ENCODE measurements at regions not wholly inside any gene's neighbourhood (a gene's known extent, or its start where the extent isn't known, plus 50 kb on each side); places are given as distances from the start of the nearest gene placed in this dataset.

DNA sequence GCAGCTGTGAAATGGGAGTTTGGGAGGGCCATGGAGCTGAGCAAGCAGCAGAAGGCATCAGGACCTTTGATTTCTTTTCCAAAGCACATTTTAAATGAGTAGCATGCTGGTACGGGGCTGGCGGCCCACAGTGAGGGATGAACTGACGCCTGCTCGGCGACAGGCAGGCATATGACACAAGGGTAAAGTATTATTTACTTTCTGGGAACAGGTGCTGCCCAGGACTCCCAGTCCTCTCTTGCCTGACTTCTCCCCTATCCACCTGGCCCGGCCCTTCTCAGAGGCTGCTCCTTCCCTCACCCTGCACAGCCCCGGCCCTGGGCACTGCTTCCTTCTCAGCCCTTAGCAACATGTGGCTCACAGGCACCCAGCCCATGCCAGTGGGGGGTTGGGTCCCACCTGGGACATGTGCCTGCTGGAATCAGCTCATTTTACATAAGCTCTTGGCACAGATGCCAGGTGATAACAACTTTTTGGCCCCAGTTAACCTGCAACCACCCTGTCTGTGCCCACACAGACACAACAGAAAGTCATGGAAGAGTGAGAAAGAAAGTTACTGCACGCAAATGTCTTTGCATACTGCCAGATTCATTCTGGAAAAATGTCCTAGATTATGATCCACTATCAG, 112.3 kb upstream of the GADD45A start:
- TF ChIP-seq, protein P1, sequence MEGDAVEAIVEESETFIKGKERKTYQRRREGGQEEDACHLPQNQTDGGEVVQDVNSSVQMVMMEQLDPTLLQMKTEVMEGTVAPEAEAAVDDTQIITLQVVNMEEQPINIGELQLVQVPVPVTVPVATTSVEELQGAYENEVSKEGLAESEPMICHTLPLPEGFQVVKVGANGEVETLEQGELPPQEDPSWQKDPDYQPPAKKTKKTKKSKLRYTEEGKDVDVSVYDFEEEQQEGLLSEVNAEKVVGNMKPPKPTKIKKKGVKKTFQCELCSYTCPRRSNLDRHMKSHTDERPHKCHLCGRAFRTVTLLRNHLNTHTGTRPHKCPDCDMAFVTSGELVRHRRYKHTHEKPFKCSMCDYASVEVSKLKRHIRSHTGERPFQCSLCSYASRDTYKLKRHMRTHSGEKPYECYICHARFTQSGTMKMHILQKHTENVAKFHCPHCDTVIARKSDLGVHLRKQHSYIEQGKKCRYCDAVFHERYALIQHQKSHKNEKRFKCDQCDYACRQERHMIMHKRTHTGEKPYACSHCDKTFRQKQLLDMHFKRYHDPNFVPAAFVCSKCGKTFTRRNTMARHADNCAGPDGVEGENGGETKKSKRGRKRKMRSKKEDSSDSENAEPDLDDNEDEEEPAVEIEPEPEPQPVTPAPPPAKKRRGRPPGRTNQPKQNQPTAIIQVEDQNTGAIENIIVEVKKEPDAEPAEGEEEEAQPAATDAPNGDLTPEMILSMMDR (IDR thresholded peaks at IDR 0.05), result no peak
- no peak for TF ChIP-seq POLR2A (IDR thresholded peaks at IDR 0.05)

Measured in heart left ventricle (tissue), 13 donors.